ENCODE measurements at regions not wholly inside any gene's neighbourhood (a gene's known extent, or its start where the extent isn't known, plus 50 kb on each side); places are given as distances from the start of the nearest gene placed in this dataset.

GRCh38 chr9:108184009-108184408 lies 671.8 kb downstream of the ACTL7B start:
- H3K4me1 Mint-ChIP-seq (ENCODE audit: low read depth), result no peaks in the 10 kb centered on the region
- no peaks in the 10 kb centered on the region for H3K9me3 Mint-ChIP-seq
- no peak overlapping the region for H3K27ac Mint-ChIP-seq
- no peak overlapping the region for H3K4me3 Mint-ChIP-seq
- no peak for DNase-seq (ENCODE audit: low spot score)
- no peaks in the 10 kb centered on the region for H3K27me3 Mint-ChIP-seq (ENCODE audit: insufficient read depth)
- intact Hi-C loops (cut with micrococcal nuclease), result no loop called here
- H3K36me3 Mint-ChIP-seq (ENCODE audit: low read depth), result no peaks in the 10 kb centered on the region

GRCh38 chr9:108182950-108183381 lies 672.8 kb downstream of the ACTL7B start:
- intact Hi-C loops (cut with micrococcal nuclease), result no loop called here
- no peaks in the 10 kb centered on the region for H3K4me1 Mint-ChIP-seq (ENCODE audit: low read depth)
- no peaks in the 10 kb centered on the region for H3K36me3 Mint-ChIP-seq (ENCODE audit: low read depth)
- H3K27ac Mint-ChIP-seq, result no peak overlapping the region
- no peak for DNase-seq (ENCODE audit: low spot score)
- no peaks in the 10 kb centered on the region for H3K27me3 Mint-ChIP-seq (ENCODE audit: insufficient read depth)
- H3K9me3 Mint-ChIP-seq, result no peaks in the 10 kb centered on the region
- H3K4me3 Mint-ChIP-seq, result no peak overlapping the region

GRCh38 chr9:108182270-108182669 lies 673.5 kb downstream of the ACTL7B start:
- no peak for DNase-seq (ENCODE audit: low spot score)
- Mint-ChIP-seq H3K36me3 (ENCODE audit: low read depth) (no peaks in the 10 kb centered on the region), H3K4me3 (no peak overlapping the region), H3K27ac (no peak overlapping the region), H3K4me1 (ENCODE audit: low read depth) (no peaks in the 10 kb centered on the region), H3K9me3 (no peaks in the 10 kb centered on the region), H3K27me3 (ENCODE audit: insufficient read depth) (no peaks in the 10 kb centered on the region)
- intact Hi-C loops (cut with micrococcal nuclease), result no loop called here

- intact Hi-C loops (cut with micrococcal nuclease), result no loop called here
- no peak overlapping the region for H3K27ac Mint-ChIP-seq
- no peak for DNase-seq (ENCODE audit: low spot score)
- no peaks in the 10 kb centered on the region for H3K27me3 Mint-ChIP-seq (ENCODE audit: insufficient read depth)
- H3K9me3 Mint-ChIP-seq, result no peaks in the 10 kb centered on the region
- no peaks in the 10 kb centered on the region for H3K4me1 Mint-ChIP-seq (ENCODE audit: low read depth)
- H3K36me3 Mint-ChIP-seq (ENCODE audit: low read depth), result no peaks in the 10 kb centered on the region
- no peak overlapping the region for H3K4me3 Mint-ChIP-seq
These were observed 674.3 kb downstream of the ACTL7B start for GRCh38 chr9:108181441-108181840.

DNA sequence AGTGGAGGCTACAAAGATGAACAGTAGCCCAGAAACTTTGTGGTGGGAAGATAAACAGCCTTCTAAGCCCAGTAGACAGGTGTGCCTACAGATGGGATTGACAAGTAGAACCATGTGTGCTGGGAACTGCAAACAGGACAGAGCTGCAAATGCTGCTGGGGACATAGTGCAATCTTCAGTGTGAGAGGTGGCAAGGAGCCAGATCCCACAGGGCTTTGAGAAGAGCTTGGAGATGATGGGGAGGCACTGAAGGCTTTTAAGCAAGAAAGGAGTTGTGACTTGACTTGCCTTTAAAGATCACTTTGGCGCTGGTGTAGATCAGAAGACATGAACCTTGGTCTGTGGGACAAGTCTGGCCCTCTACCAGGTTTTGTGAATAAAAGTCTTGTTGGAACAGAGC lies 675.2 kb downstream of the ACTL7B start:
- H3K27ac Mint-ChIP-seq, result no peak overlapping the region
- intact Hi-C loops (cut with micrococcal nuclease), result no loop called here
- H3K9me3 Mint-ChIP-seq, result no peaks in the 10 kb centered on the region
- H3K4me3 Mint-ChIP-seq, result no peak overlapping the region
- DNase-seq (ENCODE audit: low spot score), result no peak
- H3K27me3 Mint-ChIP-seq (ENCODE audit: insufficient read depth), result no peaks in the 10 kb centered on the region
- no peaks in the 10 kb centered on the region for H3K4me1 Mint-ChIP-seq (ENCODE audit: low read depth)
- H3K36me3 Mint-ChIP-seq (ENCODE audit: low read depth), result no peaks in the 10 kb centered on the region

DNA sequence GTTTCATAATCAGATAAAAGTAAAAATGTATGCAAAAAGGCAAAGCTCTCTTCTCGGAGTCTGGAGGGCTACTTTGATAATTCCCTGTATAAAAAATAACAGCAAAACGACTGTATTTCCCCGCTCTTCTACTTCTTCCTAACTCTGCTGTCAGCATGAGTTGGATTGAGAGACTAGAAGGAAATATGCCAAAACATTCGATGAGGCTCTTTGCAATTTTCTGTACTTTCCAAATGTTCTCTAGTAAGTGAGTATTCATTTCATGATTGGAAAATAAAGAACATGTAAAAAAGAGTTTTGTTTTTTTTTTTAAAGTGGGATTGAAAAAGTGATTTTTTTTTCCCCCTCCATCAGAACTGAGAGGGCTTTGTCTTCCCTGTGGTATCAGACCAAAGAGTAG lies 677.5 kb downstream of the ACTL7B start:
- H3K36me3 Mint-ChIP-seq (ENCODE audit: low read depth), result no peaks in the 10 kb centered on the region
- intact Hi-C loops (cut with micrococcal nuclease), result no loop called here
- H3K27ac Mint-ChIP-seq, result no peak overlapping the region
- H3K9me3 Mint-ChIP-seq, result no peaks in the 10 kb centered on the region
- no peaks in the 10 kb centered on the region for H3K4me1 Mint-ChIP-seq (ENCODE audit: low read depth)
- no peak for DNase-seq (ENCODE audit: low spot score)
- H3K27me3 Mint-ChIP-seq (ENCODE audit: insufficient read depth), result no peaks in the 10 kb centered on the region
- H3K4me3 Mint-ChIP-seq, result no peak overlapping the region

GRCh38 chr9:108168236-108168850 lies 678.8 kb upstream of the KLF4 start:
- no peak overlapping the region for H3K27ac Mint-ChIP-seq
- H3K27me3 Mint-ChIP-seq (ENCODE audit: insufficient read depth), result no peaks in the 10 kb centered on the region

GRCh38 chr9:108167136-108167900 lies 677.7 kb upstream of the KLF4 start:
- DNase-seq (ENCODE audit: low spot score), result no peak
- no peaks in the 10 kb centered on the region for H3K36me3 Mint-ChIP-seq (ENCODE audit: low read depth)
- peaks cover 4% of the 10 kb centered on the region for H3K9me3 Mint-ChIP-seq
- no peak overlapping the region for H3K4me3 Mint-ChIP-seq
- no peaks in the 10 kb centered on the region for H3K27me3 Mint-ChIP-seq (ENCODE audit: insufficient read depth)
- H3K4me1 Mint-ChIP-seq (ENCODE audit: low read depth), result no peaks in the 10 kb centered on the region
- H3K27ac Mint-ChIP-seq, result no peak overlapping the region
- intact Hi-C loops (cut with micrococcal nuclease), result no loop called here

More at GRCh38 chr9:108168236-108168850, 678.8 kb upstream of the KLF4 start:
- Mint-ChIP-seq H3K36me3 (ENCODE audit: low read depth) (no peaks in the 10 kb centered on the region), H3K4me1 (ENCODE audit: low read depth) (no peaks in the 10 kb centered on the region), H3K9me3 (peaks cover 4% of the 10 kb centered on the region), H3K4me3 (no peak overlapping the region)
- no peak for DNase-seq (ENCODE audit: low spot score)
- intact Hi-C loops (cut with micrococcal nuclease), result no loop called here

- DNase-seq (ENCODE audit: low spot score), result no peak
These were observed 677.0 kb upstream of the KLF4 start for GRCh38 chr9:108166519-108166918.

GRCh38 chr9:108163321-108164005 lies 673.9 kb upstream of the KLF4 start:
- Mint-ChIP-seq H3K27ac (no peak overlapping the region), H3K4me1 (ENCODE audit: low read depth) (no peaks in the 10 kb centered on the region), H3K4me3 (no peak overlapping the region), H3K27me3 (ENCODE audit: insufficient read depth) (no peaks in the 10 kb centered on the region), H3K9me3 (peaks cover 4% of the 10 kb centered on the region), H3K36me3 (ENCODE audit: low read depth) (no peaks in the 10 kb centered on the region)
- intact Hi-C loops (cut with micrococcal nuclease), result no loop called here
- no peak for DNase-seq (ENCODE audit: low spot score)

More at GRCh38 chr9:108166519-108166918, 677.0 kb upstream of the KLF4 start:
- intact Hi-C loops (cut with micrococcal nuclease), result no loop called here
- no peaks in the 10 kb centered on the region for H3K36me3 Mint-ChIP-seq (ENCODE audit: low read depth)
- H3K4me1 Mint-ChIP-seq (ENCODE audit: low read depth), result no peaks in the 10 kb centered on the region
- H3K4me3 Mint-ChIP-seq, result no peak overlapping the region
- no peak overlapping the region for H3K27ac Mint-ChIP-seq
- H3K27me3 Mint-ChIP-seq (ENCODE audit: insufficient read depth), result no peaks in the 10 kb centered on the region
- peaks cover 4% of the 10 kb centered on the region for H3K9me3 Mint-ChIP-seq

DNA sequence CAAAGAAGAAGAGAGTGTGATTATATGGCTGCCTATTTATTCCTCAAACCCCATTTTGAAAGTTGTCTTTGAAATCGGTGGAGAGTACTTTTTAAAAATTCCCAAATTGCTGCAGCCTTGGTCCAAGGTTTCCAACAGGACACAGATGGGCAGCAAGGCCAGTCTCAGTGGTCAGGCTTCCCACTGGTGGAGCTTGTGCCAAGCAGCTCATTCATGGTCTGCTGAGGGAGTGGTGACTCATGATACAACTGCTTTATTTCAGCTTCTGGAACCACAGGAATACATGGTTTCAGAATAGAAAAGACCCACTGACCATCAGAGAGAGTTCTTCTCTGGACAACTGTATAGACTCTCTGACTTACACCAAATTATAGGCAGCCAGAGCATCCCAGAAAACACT lies 673.1 kb upstream of the KLF4 start:
- no peak for DNase-seq (ENCODE audit: low spot score)

GRCh38 chr9:108161503-108161902 lies 671.9 kb upstream of the KLF4 start:
- Mint-ChIP-seq H3K4me3 (no peak overlapping the region), H3K4me1 (ENCODE audit: low read depth) (no peaks in the 10 kb centered on the region), H3K27me3 (ENCODE audit: insufficient read depth) (no peaks in the 10 kb centered on the region), H3K9me3 (peaks cover 3% of the 10 kb centered on the region), H3K36me3 (ENCODE audit: low read depth) (no peaks in the 10 kb centered on the region), H3K27ac (no peak overlapping the region)
- no peak for DNase-seq (ENCODE audit: low spot score)
- intact Hi-C loops (cut with micrococcal nuclease), result no loop called here

More for the DNA sequence above, 673.1 kb upstream of the KLF4 start:
- Mint-ChIP-seq H3K36me3 (ENCODE audit: low read depth) (no peaks in the 10 kb centered on the region), H3K4me3 (no peak overlapping the region), H3K4me1 (ENCODE audit: low read depth) (no peaks in the 10 kb centered on the region), H3K27ac (no peak overlapping the region), H3K27me3 (ENCODE audit: insufficient read depth) (no peaks in the 10 kb centered on the region), H3K9me3 (peaks cover 4% of the 10 kb centered on the region)
- intact Hi-C loops (cut with micrococcal nuclease), result no loop called here

DNA sequence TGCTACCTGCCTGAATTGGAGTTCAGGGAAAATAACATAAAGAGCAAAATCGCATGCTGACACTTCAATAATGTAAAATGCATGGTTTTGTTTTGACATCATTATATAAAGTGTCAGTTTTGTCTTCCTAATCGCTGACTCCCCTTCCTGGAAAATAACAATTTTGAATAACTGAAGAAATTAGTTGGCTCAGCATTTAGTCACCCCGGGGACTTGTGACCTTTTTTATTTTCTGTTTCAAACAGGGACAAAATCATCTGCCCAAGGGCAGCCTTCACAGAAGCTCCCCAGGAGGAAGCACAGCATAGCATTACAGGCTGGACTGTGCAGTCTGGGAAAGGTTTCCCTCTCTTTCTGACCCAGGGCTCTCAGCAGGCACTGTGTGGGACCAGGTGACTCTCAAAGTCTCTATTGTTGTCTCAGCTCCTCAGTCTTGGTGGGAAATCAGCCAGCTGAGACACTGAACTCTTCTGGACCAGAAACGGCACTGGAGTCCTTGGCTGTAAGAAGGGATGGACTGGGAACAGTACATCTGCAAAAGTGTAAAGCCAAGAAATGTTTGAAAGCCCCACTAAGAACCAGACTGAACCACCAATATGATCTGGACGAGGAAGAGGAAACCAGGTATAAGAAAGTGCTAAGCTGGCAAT lies 671.3 kb upstream of the KLF4 start:
- no peak for DNase-seq (ENCODE audit: low spot score)
- Mint-ChIP-seq H3K27ac (no peak overlapping the region), H3K4me1 (ENCODE audit: low read depth) (no peaks in the 10 kb centered on the region), H3K27me3 (ENCODE audit: insufficient read depth) (no peaks in the 10 kb centered on the region), H3K9me3 (no peaks in the 10 kb centered on the region), H3K4me3 (no peak overlapping the region), H3K36me3 (ENCODE audit: low read depth) (no peaks in the 10 kb centered on the region)
- intact Hi-C loops (cut with micrococcal nuclease), result no loop called here

Measured in activated T-helper 1 cell treated with anti-CD3 and anti-CD28 coated beads, Interleukin-12 subunit alpha, Interleukin-12 subunit beta, Interleukin-2, Interleukin-4 antibody, amounts not matched to agents 30 ng/mL and 10 ng/mL and 1 ng/mL, durations not matched to agents 14 hours and 24 hours and 36 hours (primary cell).